Esophagus squamous epithelium (tissue), 4 donors: ENCODE measurements at regions not wholly inside any gene's neighbourhood (a gene's known extent, or its start where the extent isn't known, plus 50 kb on each side); places are given as distances from the start of the nearest gene placed in this dataset.

Experiments used
- POLR2A ChIP-seq, 4 donors: fragments of 450-650 bp; IDR thresholded peaks; one replicate each; pipeline ENCODE4 v1.6.1; 2017; ENCODE audit warnings: antibody characterized with exemption in 4 of 4, mild to moderate bottlenecking in 4 of 4, moderate library complexity in 3 of 4
- TF ChIP-seq, protein P1 (sequence below), 6 experiments: fragments of 450-650 bp in 4 of 6; fragments of 200-600 bp in 2 of 6; sonication (generic) in 2 of 6; IDR thresholded peaks; one replicate each; pipeline ENCODE4 v1.5.1; 2016 to 2019; ENCODE audit warnings: antibody characterized with exemption in 6 of 6, mild to moderate bottlenecking in 4 of 6, moderate library complexity in 4 of 6

DNA sequence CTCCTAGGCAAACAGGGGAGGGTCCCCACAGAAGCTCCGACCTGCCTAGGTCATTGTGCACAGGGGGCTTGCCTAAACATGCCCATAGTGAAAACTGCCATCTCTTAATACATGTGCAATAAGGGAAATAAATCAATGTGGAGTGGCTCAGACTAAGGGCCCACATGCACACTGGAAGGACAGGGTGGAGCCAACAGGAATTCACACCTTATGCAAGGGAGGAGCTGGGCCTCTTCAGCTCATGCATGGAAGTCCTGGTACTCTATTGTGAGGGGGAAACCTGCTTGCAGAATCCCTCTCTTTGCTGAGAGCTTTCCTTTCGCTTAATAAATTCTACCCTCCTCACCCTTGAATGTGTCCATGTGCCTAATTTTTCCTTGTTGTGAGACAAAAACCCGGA, 815.8 kb downstream of the EFNA5 start:
- TF ChIP-seq, protein P1, sequence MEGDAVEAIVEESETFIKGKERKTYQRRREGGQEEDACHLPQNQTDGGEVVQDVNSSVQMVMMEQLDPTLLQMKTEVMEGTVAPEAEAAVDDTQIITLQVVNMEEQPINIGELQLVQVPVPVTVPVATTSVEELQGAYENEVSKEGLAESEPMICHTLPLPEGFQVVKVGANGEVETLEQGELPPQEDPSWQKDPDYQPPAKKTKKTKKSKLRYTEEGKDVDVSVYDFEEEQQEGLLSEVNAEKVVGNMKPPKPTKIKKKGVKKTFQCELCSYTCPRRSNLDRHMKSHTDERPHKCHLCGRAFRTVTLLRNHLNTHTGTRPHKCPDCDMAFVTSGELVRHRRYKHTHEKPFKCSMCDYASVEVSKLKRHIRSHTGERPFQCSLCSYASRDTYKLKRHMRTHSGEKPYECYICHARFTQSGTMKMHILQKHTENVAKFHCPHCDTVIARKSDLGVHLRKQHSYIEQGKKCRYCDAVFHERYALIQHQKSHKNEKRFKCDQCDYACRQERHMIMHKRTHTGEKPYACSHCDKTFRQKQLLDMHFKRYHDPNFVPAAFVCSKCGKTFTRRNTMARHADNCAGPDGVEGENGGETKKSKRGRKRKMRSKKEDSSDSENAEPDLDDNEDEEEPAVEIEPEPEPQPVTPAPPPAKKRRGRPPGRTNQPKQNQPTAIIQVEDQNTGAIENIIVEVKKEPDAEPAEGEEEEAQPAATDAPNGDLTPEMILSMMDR (IDR thresholded peaks at IDR 0.05), result no peak
- no peak for TF ChIP-seq POLR2A (IDR thresholded peaks at IDR 0.05)
